Pancreas (tissue), 10 donors: ENCODE measurements at regions not wholly inside any gene's neighbourhood (a gene's known extent, or its start where the extent isn't known, plus 50 kb on each side); places are given as distances from the start of the nearest gene placed in this dataset.
"Not testable (repeated sequence)": the region's sequence is repeated elsewhere in the genome, so short reads cannot be mapped to it uniquely, and the experiment has no call there.

Experiments used
- ATAC-seq, 4 donors: fragments of 200-7000 bp; cut with Tn5 transposase; one replicate each; pipeline versions ENCODE4 v1.8.0 to v1.9.1; 2020; ENCODE audit warnings: mild to moderate bottlenecking in 4 of 4, moderate library complexity in 4 of 4
- DNase-seq, 6 donors: peaks; one replicate each; pipeline ENCODE4 v3.0.0-alpha.2; 2020
- FAIRE-seq: peaks from 2 replicates; lab custom pipeline; 2012; peaks lifted over from hg19 to GRCh38; lab: Jason Lieb, UNC
- H3K27ac ChIP-seq, 4 donors: fragments of 200-600 bp; sonication (generic); 1 replicate in 3 of 4; 2 replicates in 1 of 4; pipeline versions ENCODE4 v1.5.0 to v1.8.0; 2020
- H3K27me3 ChIP-seq, 4 donors: fragments of 200-600 bp; one replicate each; pipeline ENCODE4 v1.8.0; 2021
- H3K36me3 ChIP-seq, 3 donors: fragments of 200-600 bp; sonication (generic) in 1 of 3; one replicate each; pipeline versions ENCODE4 v1.5.0 to v1.8.0; 2020 to 2021
- H3K4me1 ChIP-seq, 3 donors: fragments of 200-600 bp; one replicate each; pipeline ENCODE4 v1.8.0; 2021
- H3K4me3 ChIP-seq, 4 donors: fragments of 200-600 bp; sonication (generic) in 2 of 4; one replicate each; pipeline versions ENCODE4 v1.5.0 to v1.8.0; 2020 to 2021
- H3K9me3 ChIP-seq, 4 donors: fragments of 200-600 bp; one replicate each; pipeline ENCODE4 v1.8.0; 2021
- WGBS, 2 donors: extraction: QIAGEN DNeasy Blood & Tissue Kit; methylation state at CpG; one replicate each; pipeline ENCODE4 v1.1.7; 2013; 5-methylcytosine and 5-hydroxymethylcytosine counted together
- intact Hi-C, 3 donors: fragments of 100-400 bp; cut with DNase I; formaldehyde crosslinking; loops; one replicate each; pipeline versions ENCODE4 v1.11.1 to v1.14.2; 2022
- TF ChIP-seq, protein P1 (sequence below), 4 donors: fragments of 200-600 bp; sonication (generic) in 3 of 4; IDR thresholded peaks; one replicate each; pipeline versions ENCODE4 v1.5.0 to v1.8.0; 2021; ENCODE audit warnings: antibody characterized with exemption in 4 of 4
- donor health status: healthy with polysubstance abuse.
- donor health status: DM: no; HTN: no; CAD: no; lungs with moderate emphysema.
- donor health status: DM: no; HTN: no; CAD: no.
- donor health status: control.
- donor health status: control.
- donor health status: Bipolar disorder and iron deficiency.
- donor health status: DM: yes; HTN: yes; CAD: no.
- donor health status: DM: no; HTN: no; CAD: no.
- donor health status: DM: no; HTN: no; CAD: no.
- donor health status: DM: yes; HTN: yes; CAD: no.

DNA sequence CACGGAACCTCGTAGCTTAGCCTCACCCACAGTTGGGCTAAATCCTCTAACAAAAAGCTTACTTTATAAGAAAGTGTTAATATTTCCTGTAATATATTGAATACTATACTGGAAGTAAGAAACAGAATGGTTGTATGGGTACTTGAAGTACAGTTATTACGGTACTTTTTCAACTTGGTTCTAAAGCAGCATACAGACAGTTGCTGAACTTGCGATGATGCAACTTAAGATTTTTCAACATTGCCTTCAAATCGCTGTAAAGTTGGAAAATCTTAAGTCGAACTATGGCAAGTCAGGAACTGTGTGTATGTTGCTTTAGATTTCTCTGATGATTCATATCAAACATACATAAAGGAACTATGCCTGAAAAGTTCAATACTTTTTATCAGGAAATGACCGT is 204.4 kb upstream of the C2CD4B start:
- Histone ChIP-seq H3K27ac (no peak overlapping the region), H3K9me3 (no peaks in the 10 kb centered on the region), H3K36me3 (no peaks in the 10 kb centered on the region), H3K4me1 (no peaks in the 10 kb centered on the region), H3K27me3 (no peaks in the 10 kb centered on the region), H3K4me3 (no peak overlapping the region)
- FAIRE-seq: no peak
- DNase-seq: no peak
- 62 to 66% methylated on average over 7 of the region's 7 CpGs for WGBS, 2 donors
- ATAC-seq: no peak
- TF ChIP-seq, protein P1, sequence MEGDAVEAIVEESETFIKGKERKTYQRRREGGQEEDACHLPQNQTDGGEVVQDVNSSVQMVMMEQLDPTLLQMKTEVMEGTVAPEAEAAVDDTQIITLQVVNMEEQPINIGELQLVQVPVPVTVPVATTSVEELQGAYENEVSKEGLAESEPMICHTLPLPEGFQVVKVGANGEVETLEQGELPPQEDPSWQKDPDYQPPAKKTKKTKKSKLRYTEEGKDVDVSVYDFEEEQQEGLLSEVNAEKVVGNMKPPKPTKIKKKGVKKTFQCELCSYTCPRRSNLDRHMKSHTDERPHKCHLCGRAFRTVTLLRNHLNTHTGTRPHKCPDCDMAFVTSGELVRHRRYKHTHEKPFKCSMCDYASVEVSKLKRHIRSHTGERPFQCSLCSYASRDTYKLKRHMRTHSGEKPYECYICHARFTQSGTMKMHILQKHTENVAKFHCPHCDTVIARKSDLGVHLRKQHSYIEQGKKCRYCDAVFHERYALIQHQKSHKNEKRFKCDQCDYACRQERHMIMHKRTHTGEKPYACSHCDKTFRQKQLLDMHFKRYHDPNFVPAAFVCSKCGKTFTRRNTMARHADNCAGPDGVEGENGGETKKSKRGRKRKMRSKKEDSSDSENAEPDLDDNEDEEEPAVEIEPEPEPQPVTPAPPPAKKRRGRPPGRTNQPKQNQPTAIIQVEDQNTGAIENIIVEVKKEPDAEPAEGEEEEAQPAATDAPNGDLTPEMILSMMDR (IDR thresholded peaks at IDR 0.05): no peak
- intact Hi-C loops: no loop called here

DNA sequence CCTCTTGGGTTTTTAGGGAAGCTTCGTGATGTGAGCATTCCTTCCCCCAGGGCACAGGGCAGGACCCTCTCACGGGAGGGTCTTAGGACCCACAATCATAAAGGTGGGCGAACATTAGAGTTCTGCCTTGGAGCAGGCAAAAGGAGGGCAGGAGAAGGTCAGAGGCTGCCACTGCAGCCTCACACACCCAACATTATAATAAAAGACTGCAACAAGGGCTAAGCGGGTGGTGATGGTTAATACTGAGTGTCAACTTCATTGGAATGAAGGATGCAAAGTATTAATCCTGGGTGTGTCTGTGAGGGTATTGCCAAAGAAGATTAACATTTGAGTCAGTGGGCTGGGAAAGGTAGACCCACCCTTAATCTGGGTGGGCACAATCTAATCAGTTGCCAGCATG is 206.6 kb upstream of the C2CD4B start:
- H3K4me1 ChIP-seq, intact Hi-C loops, H3K9me3 ChIP-seq, ATAC-seq, FAIRE-seq, H3K4me3 ChIP-seq, H3K36me3 ChIP-seq, H3K27me3 ChIP-seq, DNase-seq, H3K27ac ChIP-seq: not testable (repeated sequence)
- 66 to 74% methylated on average over 4 of the region's 4 CpGs for WGBS, 2 donors

DNA sequence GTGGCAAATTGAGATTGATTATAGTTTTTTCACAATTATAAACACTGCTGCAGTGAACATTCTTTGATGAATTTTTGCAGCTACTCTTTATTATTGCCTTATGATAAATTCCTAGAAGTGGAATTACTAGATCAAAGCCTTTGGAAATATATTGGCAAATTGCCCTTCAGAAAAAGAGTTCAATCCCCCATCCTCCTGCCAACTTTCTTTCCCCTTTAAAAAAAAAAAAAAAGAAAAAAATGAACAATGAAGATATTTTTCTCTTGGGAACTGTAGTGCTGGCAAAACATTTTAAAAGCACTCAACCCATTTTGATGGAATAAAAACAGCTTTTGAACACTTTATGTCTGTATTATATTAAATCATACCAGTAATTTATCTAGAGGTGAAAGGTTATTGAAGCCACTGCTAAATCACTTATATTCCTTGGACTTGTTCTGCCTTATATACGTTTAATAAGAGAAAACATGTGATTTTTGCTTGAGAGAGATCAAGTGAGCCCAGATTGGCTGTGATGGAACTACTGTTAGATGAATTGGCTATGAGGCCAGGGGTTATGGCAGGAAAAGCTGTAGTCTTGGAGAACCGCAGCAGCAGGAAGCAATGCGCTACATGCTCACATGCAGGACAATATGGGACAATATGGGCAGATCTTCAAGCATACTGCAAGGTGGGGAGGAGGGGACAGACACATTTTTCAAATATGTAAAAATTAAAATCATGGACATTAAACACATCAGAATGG is 212.8 kb upstream of the C2CD4B start:
- TF ChIP-seq, protein P1 (IDR thresholded peaks at IDR 0.05): no peak
- intact Hi-C loops: no loop called here
- FAIRE-seq: no peak

DNA sequence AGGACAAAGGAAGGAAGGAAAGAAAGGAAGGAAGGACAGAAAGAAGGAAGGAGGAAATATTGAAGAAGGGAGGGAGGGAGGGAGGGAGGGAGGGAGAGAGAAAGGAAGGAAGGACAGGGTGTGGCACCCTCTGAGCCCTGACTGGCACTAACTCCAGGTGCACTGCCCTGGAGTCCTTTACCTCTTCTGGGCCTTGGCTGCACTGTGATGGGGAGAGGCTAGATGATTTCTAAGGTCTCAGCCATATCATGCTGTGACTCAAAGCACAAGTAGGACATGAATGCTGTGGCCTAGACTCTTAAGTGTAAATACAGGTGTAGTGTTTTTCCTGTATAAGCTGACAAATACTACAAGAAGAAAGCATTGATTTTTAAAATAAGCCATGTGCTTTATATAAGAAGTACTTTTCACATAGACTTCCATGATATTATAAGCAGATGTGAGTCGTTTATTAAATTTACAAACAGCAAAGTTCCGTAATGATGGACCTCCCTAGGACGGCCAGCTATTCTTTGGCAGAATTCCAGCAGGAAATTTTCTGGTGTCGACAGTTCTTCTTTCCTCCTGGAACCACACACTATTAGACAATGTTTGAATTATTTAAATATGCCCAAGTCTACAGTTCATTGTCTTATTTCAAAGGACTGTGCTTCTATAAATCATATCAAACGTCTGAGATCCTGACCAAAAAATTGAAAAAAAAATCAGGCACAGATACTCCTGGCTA is 213.8 kb upstream of the C2CD4B start:
- H3K36me3 ChIP-seq: no peaks in the 10 kb centered on the region
- TF ChIP-seq, protein P1 (IDR thresholded peaks at IDR 0.05): no peak
- intact Hi-C loops: no loop called here
- H3K27me3 ChIP-seq: no peaks in the 10 kb centered on the region
- H3K27ac ChIP-seq: no peak overlapping the region
- FAIRE-seq (no peak), ATAC-seq (no peak), DNase-seq (no peak)
- no peaks in the 10 kb centered on the region for H3K9me3 ChIP-seq
- no peak overlapping the region for H3K4me3 ChIP-seq
- no peaks in the 10 kb centered on the region for H3K4me1 ChIP-seq
- 35 to 36% methylated on average over 5 of the region's 5 CpGs for WGBS, 2 donors

More for the DNA sequence above, 212.8 kb upstream of the C2CD4B start:
- Histone ChIP-seq H3K4me1 (no peaks in the 10 kb centered on the region), H3K27ac (no peak overlapping the region), H3K36me3 (no peaks in the 10 kb centered on the region), H3K27me3 (no peaks in the 10 kb centered on the region), H3K4me3 (no peak overlapping the region), H3K9me3 (no peaks in the 10 kb centered on the region)
- WGBS, 2 donors: 60 to 65% methylated on average over 3 of the region's 3 CpGs
- ATAC-seq (no peak), DNase-seq (no peak)

DNA sequence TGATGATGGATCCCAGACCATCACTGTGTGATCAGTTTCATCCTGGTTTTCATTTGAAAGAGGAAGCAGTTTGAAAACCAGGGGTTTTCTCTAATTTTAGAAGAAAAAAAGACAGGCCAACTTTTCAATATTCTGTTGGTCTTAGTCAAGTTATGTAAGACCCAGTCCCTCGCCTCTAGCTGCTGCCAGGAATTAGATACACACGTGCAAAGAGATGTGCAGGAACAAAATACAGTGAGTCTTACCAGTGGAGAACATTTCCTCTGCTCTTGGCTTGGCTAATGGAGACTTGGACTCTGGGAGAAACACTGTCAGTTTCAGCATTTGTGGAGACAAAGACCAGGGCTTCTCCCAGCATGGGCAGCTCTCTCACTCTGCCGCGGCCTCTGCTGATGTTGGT is 214.9 kb upstream of the C2CD4B start:
- no peak for FAIRE-seq

More for the DNA sequence above, 214.9 kb upstream of the C2CD4B start:
- H3K36me3 ChIP-seq: no peaks in the 10 kb centered on the region
- no peak for ATAC-seq
- TF ChIP-seq, protein P1 (IDR thresholded peaks at IDR 0.05): no peak
- no peaks in the 10 kb centered on the region for H3K4me1 ChIP-seq
- DNase-seq: no peak
- H3K4me3 ChIP-seq: no peak overlapping the region
- WGBS, 2 donors: 75% methylated on average over 4 of the region's 4 CpGs
- intact Hi-C loops: no loop called here
- H3K27ac ChIP-seq: no peak overlapping the region
- no peaks in the 10 kb centered on the region for H3K27me3 ChIP-seq
- no peaks in the 10 kb centered on the region for H3K9me3 ChIP-seq
